A673 (cell line): ENCODE measurements at regions not wholly inside any gene's neighbourhood (a gene's known extent, or its start where the extent isn't known, plus 50 kb on each side); places are given as distances from the start of the nearest gene placed in this dataset.

Source experiments
- EZH2 ChIP-seq: fragments of 200-600 bp; sonication (generic); IDR thresholded peaks from 2 replicates; pipeline ENCODE4 v1.6.1; 2017; ENCODE audit warnings: borderline replicate concordance, low read depth, mild to moderate bottlenecking, mixed read lengths, antibody characterized with exemption, low read length; ENCODE audit not compliant: poor library complexity, severe bottlenecking
- TF ChIP-seq, protein P1 (sequence below): fragments of 300-800, 200-600 bp; sonication (generic); conservative IDR thresholded peaks from 2 replicates; pipeline ENCODE4 v1.5.1; 2017; ENCODE audit warnings: low read depth, mild to moderate bottlenecking, antibody characterized with exemption, low read length, moderate library complexity, mixed read lengths

- TF ChIP-seq, protein P1, sequence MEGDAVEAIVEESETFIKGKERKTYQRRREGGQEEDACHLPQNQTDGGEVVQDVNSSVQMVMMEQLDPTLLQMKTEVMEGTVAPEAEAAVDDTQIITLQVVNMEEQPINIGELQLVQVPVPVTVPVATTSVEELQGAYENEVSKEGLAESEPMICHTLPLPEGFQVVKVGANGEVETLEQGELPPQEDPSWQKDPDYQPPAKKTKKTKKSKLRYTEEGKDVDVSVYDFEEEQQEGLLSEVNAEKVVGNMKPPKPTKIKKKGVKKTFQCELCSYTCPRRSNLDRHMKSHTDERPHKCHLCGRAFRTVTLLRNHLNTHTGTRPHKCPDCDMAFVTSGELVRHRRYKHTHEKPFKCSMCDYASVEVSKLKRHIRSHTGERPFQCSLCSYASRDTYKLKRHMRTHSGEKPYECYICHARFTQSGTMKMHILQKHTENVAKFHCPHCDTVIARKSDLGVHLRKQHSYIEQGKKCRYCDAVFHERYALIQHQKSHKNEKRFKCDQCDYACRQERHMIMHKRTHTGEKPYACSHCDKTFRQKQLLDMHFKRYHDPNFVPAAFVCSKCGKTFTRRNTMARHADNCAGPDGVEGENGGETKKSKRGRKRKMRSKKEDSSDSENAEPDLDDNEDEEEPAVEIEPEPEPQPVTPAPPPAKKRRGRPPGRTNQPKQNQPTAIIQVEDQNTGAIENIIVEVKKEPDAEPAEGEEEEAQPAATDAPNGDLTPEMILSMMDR = no peak
- TF ChIP-seq EZH2 = no peak
These were observed 166.0 kb upstream of the EEPD1 start for GRCh38 chr7:35987016-35987415.
